HCT116 (cell line): ENCODE measurements at regions not wholly inside any gene's neighbourhood (a gene's known extent, or its start where the extent isn't known, plus 50 kb on each side); places are given as distances from the start of the nearest gene placed in this dataset.

ENCODE experiments used
- ATAC-seq: fragments of 200-7000 bp; cut with Tn5 transposase; 2 replicates; pipeline ENCODE4 v1.9.1; 2020; ENCODE audit warnings: mild to moderate bottlenecking, moderate library complexity
- BruUV-seq: library from RNA; stranded (reverse); fragments of 400-500 nt; replicated peaks from 2 replicates; lab custom pipeline; 2021; lab: Mats Ljungman, UMichigan
- CTCF ChIA-PET: fragments of 300-600 bp; sonication (Branson Sonifier 250); formaldehyde crosslinking; loops from one replicate; lab custom pipeline; 2021; ENCODE audit warnings: antibody characterized with exemption; lab: Charles Lee
- POLR2A ChIA-PET: fragments of 300-600, 350-600 bp; sonication (Branson Sonifier 250); formaldehyde crosslinking; loops from one replicate; lab custom pipeline; 2021; ENCODE audit warnings: antibody characterized with exemption; lab: Charles Lee
- RAD21 ChIA-PET, 2 experiments: fragments of 300-600 bp; sonication (Branson Sonifier 250); formaldehyde crosslinking; loops; one replicate each; lab custom pipeline; 2023; ENCODE audit warnings: low total read pairs in 2 of 2; ENCODE audit not compliant: uncharacterized antibody in 2 of 2, unreplicated experiment in 2 of 2, low non-redundant PET in 1 of 2; lab: Charles Lee
- DNase-seq: peaks from one replicate; pipeline ENCODE4 v3.0.0-alpha.2; 2010; ENCODE audit warnings: low read depth, low spot score
- H2AFZ ChIP-seq: fragments of 200-600 bp; shearing (Covaris generic), sonication (generic); 2 replicates; pipeline ENCODE4 v1.6.1; 2017; ENCODE audit warnings: low read depth, mixed run types, mixed read lengths, antibody characterized with exemption, low read length; ENCODE audit not compliant: poor library complexity, severe bottlenecking
- H3K27ac ChIP-seq: 2 replicates; pipeline ENCODE4 v1.5.1; 2012; ENCODE audit warnings: low read depth, low read length
- H3K27me3 ChIP-seq: fragments of 200-600 bp; sonication (generic); 2 replicates; pipeline ENCODE4 v1.6.1; 2016; ENCODE audit warnings: mixed run types, low read length, mixed read lengths; ENCODE audit not compliant: insufficient read depth
- H3K36me3 ChIP-seq, 2 experiments: fragments of 200-500 bp in 1 of 2; fragments of 200-600 bp in 1 of 2; sonication (Bioruptor generic) in 1 of 2; sonication (generic) in 1 of 2; 2 replicates each; pipeline versions ENCODE4 v1.5.1 to v1.6.1; 2014 to 2016; ENCODE audit warnings: low read length in 2 of 2, inconsistent platforms in 1 of 2, mixed read lengths in 1 of 2, mixed run types in 1 of 2; ENCODE audit not compliant: insufficient read depth in 2 of 2, control insufficient read depth in 1 of 2
- H3K4me1 ChIP-seq, 2 experiments: fragments of 200-600 bp in 1 of 2; sonication (generic) in 1 of 2; 2 replicates each; pipeline versions ENCODE4 v1.5.1 to v1.6.1; 2012 to 2017; ENCODE audit warnings: low read length in 2 of 2, inconsistent platforms in 1 of 2, mild to moderate bottlenecking in 1 of 2, mixed read lengths in 1 of 2, mixed run types in 1 of 2, moderate library complexity in 1 of 2; ENCODE audit not compliant: insufficient read depth in 2 of 2, control insufficient read depth in 1 of 2
- H3K4me2 ChIP-seq: fragments of 200-600 bp; sonication (generic); 2 replicates; pipeline ENCODE4 v1.6.1; 2017; ENCODE audit warnings: mixed run types, low read length, mixed read lengths
- H3K4me3 ChIP-seq, 2 experiments: fragments of 200-600 bp in 1 of 2; sonication (generic) in 1 of 2; replicated peaks in 1 of 2; 2 replicates each; pipeline ENCODE4 v1.5.1; 2011 to 2016; ENCODE audit warnings: low read length in 2 of 2, control low read depth in 1 of 2, low read depth in 1 of 2, mild to moderate bottlenecking in 1 of 2, mixed read lengths in 1 of 2, mixed run types in 1 of 2
- H3K79me2 ChIP-seq: fragments of 200-600 bp; sonication (generic); 2 replicates; pipeline ENCODE4 v1.6.1; 2017; ENCODE audit warnings: mild to moderate bottlenecking, mixed run types, low read length, moderate library complexity, mixed read lengths; ENCODE audit not compliant: insufficient read depth
- H3K9ac ChIP-seq: fragments of 200-600 bp; sonication (generic); 2 replicates; pipeline ENCODE4 v1.6.1; 2016; ENCODE audit warnings: low read length, mixed read lengths
- H3K9me2 ChIP-seq: fragments of 200-600 bp; sonication (generic), shearing (Covaris generic); 2 replicates; pipeline ENCODE4 v1.6.1; 2017; ENCODE audit warnings: mixed run types, mild to moderate bottlenecking, moderate library complexity; ENCODE audit not compliant: insufficient read depth
- H3K9me3 ChIP-seq, 2 experiments: fragments of 200-500 bp in 1 of 2; fragments of 200-600 bp in 1 of 2; sonication (Bioruptor generic) in 1 of 2; sonication (generic) in 1 of 2; 2 replicates each; pipeline ENCODE4 v1.6.1; 2014 to 2017; ENCODE audit warnings: low read length in 2 of 2, mixed read lengths in 2 of 2, inconsistent platforms in 1 of 2, low read depth in 1 of 2, mild to moderate bottlenecking in 1 of 2, mixed run types in 1 of 2, moderate library complexity in 1 of 2; ENCODE audit not compliant: control insufficient read depth in 1 of 2, insufficient read depth in 1 of 2
- H4K20me1 ChIP-seq: fragments of 200-600 bp; sonication (generic), shearing (Covaris generic); 2 replicates; pipeline ENCODE4 v1.6.1; 2017; ENCODE audit warnings: mixed run types, mild to moderate bottlenecking, moderate library complexity; ENCODE audit not compliant: insufficient read depth
- CBX3 ChIP-seq: IDR thresholded peaks from 2 replicates; pipeline ENCODE4 v1.6.1; 2012; ENCODE audit warnings: low read depth
- CTCF ChIP-seq, 3 experiments: fragments of 200-600 bp in 1 of 3; sonication (generic) in 1 of 3; IDR thresholded peaks in 2 of 3; conservative IDR thresholded peaks in 1 of 3; 2 replicates each; pipeline ENCODE4 v1.5.1; 2012 to 2017; ENCODE audit warnings: low read depth in 2 of 3, low read length in 2 of 3, antibody characterized with exemption in 1 of 3, borderline replicate concordance in 1 of 3, control low read depth in 1 of 3, mild to moderate bottlenecking in 1 of 3, mixed read lengths in 1 of 3, mixed run types in 1 of 3, moderate library complexity in 1 of 3; ENCODE audit not compliant: insufficient read depth in 1 of 3
- EZH2phosphoT487 ChIP-seq: fragments of 200-600 bp; IDR thresholded peaks from 2 replicates; pipeline ENCODE4 v1.6.1; 2018; ENCODE audit warnings: antibody characterized with exemption, borderline replicate concordance
- FOSL1 ChIP-seq: IDR thresholded peaks from 2 replicates; pipeline ENCODE4 v1.6.1; 2012; ENCODE audit warnings: low read depth
- MAX ChIP-seq: IDR thresholded peaks from 2 replicates; pipeline ENCODE4 v1.6.1; 2012
- POLR2A ChIP-seq: IDR thresholded peaks from 2 replicates; pipeline ENCODE4 v1.7.0; 2011; ENCODE audit warnings: borderline replicate concordance; ENCODE audit not compliant: insufficient read depth, insufficient read length; ENCODE audit errors: extremely low read depth
- REST ChIP-seq: IDR thresholded peaks from 2 replicates; pipeline ENCODE4 v1.6.1; 2012; ENCODE audit warnings: low read depth
- SIN3A ChIP-seq: IDR thresholded peaks from 2 replicates; pipeline ENCODE4 v1.6.1; 2012; ENCODE audit warnings: low read depth
- SP1 ChIP-seq: IDR thresholded peaks from 2 replicates; pipeline ENCODE4 v1.6.1; 2012; ENCODE audit warnings: low read depth
- SRF ChIP-seq: IDR thresholded peaks from 2 replicates; pipeline ENCODE4 v1.6.1; 2012; ENCODE audit warnings: low read depth
- TCF7L2 ChIP-seq: IDR thresholded peaks from 2 replicates; pipeline ENCODE4 v1.7.0; 2011; ENCODE audit warnings: borderline replicate concordance, inconsistent platforms; ENCODE audit not compliant: insufficient read depth, insufficient read length; ENCODE audit errors: extremely low read depth
- YY1 ChIP-seq: IDR thresholded peaks from 2 replicates; pipeline ENCODE4 v1.6.1; 2011; ENCODE audit warnings: low read length, low read depth, moderate library complexity, mild to moderate bottlenecking; ENCODE audit not compliant: insufficient replicate concordance; ENCODE audit errors: extremely low read depth
- ZNF274 ChIP-seq: fragments of 200-500 bp; sonication (Bioruptor generic); IDR thresholded peaks from 2 replicates; pipeline ENCODE4 v1.6.1; 2014; ENCODE audit warnings: mild to moderate bottlenecking, low read depth, low read length, inconsistent platforms
- intact Hi-C: fragments of 100-400 bp; cut with micrococcal nuclease; formaldehyde crosslinking; loops from 2 replicates; pipeline ENCODE4 v1.10.0; 2022

GRCh38 chr9:105908069-105908468 is 213.7 kb downstream of the TMEM38B start:
- Histone ChIP-seq H3K79me2 (no peaks in the 10 kb centered on the region), H3K9me2 (no peaks in the 10 kb centered on the region), H4K20me1 (no peaks in the 10 kb centered on the region), H3K9ac (no peak overlapping the region), H3K4me1 (peaks cover 15 to 30% of the 10 kb centered on the region in 2 experiments), H3K27ac (no peak overlapping the region), H2AFZ (no peak overlapping the region), H3K9me3 (no peaks in the 10 kb centered on the region)
- DNase-seq: no peak
- ChIA-PET RAD21 (no interaction called here), CTCF (interaction anchor here (0.9 kb wide), 1 partner anchor 26 kb away, joined by 3 read pairs; no protein-coding TSS in a partner anchor)
- intact Hi-C loops: loop anchor here (10.0 kb wide), 1 partner anchor 1237 kb away; no protein-coding TSS in a partner anchor
- TF ChIP-seq FOSL1: peak; percentile 37; the same call in 1 of the 2 replicates
- TF ChIP-seq ZNF274: no peak
- TF ChIP-seq, all 23 proteins: peak for 1
- Histone ChIP-seq H3K27me3 (no peaks in the 10 kb centered on the region), H3K36me3 (no peaks in the 10 kb centered on the region), H3K4me2 (no peak overlapping the region; the same call in 1 of the 2 replicates), H3K4me3 (no peak overlapping the region)
- POLR2A ChIA-PET: no interaction called here
- ATAC-seq: no peak
- BruUV-seq: no TSS peak

GRCh38 chr9:105911104-105911911 is 217.0 kb downstream of the TMEM38B start:
- DNase-seq (no peak), ATAC-seq (no peak; the same call in 1 of the 2 replicates)
- H3K79me2 ChIP-seq: no peaks in the 10 kb centered on the region
- peaks cover 19 to 41% of the 10 kb centered on the region in 2 experiments for H3K4me1 ChIP-seq
- no peaks in the 10 kb centered on the region for H3K27me3 ChIP-seq
- no peaks in the 10 kb centered on the region for H4K20me1 ChIP-seq
- POLR2A ChIA-PET: no interaction called here
- no peak overlapping the region for H3K4me3 ChIP-seq
- CTCF ChIA-PET: interaction anchor here (0.6 to 1.2 kb wide), 2 partner anchors 7 to 943 kb away, joined by 3 read pairs; no protein-coding TSS in a partner anchor
- RAD21 ChIA-PET: no interaction called here
- no peaks in the 10 kb centered on the region for H3K36me3 ChIP-seq
- H3K4me2 ChIP-seq: peak overlapping the region; percentile 57
- H3K9me3 ChIP-seq: no peaks in the 10 kb centered on the region
- intact Hi-C loops: no loop called here
- no TSS peak for BruUV-seq
- no peaks in the 10 kb centered on the region for H3K9me2 ChIP-seq
- H2AFZ ChIP-seq: no peak overlapping the region
- no peak overlapping the region for H3K27ac ChIP-seq
- no peak overlapping the region for H3K9ac ChIP-seq
- TF ChIP-seq SRF (no peak), SIN3A (no peak), MAX (no peak), YY1 (no peak), FOSL1 (no peak), CBX3 (no peak), SP1 (no peak), POLR2A (no peak), REST (no peak), CTCF (IDR thresholded peaks at IDR 0.05 in 2 of 3, conservative IDR thresholded peaks at IDR 0.05 in 1 of 3; ENCODE audit: borderline replicate concordance in 1 of 3, insufficient read depth in 1 of 3, low read depth in 2 of 3, low read length in 2 of 3) (no peak), TCF7L2 (no peak), EZH2phosphoT487 (no peak)
